ENCODE measurements at regions not wholly inside any gene's neighbourhood (a gene's known extent, or its start where the extent isn't known, plus 50 kb on each side); places are given as distances from the start of the nearest gene placed in this dataset.

GRCh38 chr5:153153086-153153485, 337.4 kb upstream of the GRIA1 start:
- DNase-seq (ENCODE audit: low read depth in 2 of 2) = peak; percentile 15 to 52
- no peak for TF ChIP-seq CTCF (IDR thresholded peaks at IDR 0.05; ENCODE audit: low read depth, low read length)
- no peak overlapping the region for H3K4me3 ChIP-seq (replicated peaks in 1 of 2; ENCODE audit: low read depth in 2 of 2, low read length in 2 of 2)

- DNase-seq (ENCODE audit: low read depth in 2 of 2) = peak in 1 of 2 donors; percentile 35
- no peak for TF ChIP-seq CTCF (IDR thresholded peaks at IDR 0.05; ENCODE audit: low read depth, low read length)
- no peak overlapping the region for H3K4me3 ChIP-seq (replicated peaks in 1 of 2; ENCODE audit: low read depth in 2 of 2, low read length in 2 of 2)
These were observed 333.3 kb upstream of the GRIA1 start for GRCh38 chr5:153157156-153157555.

- peak in 1 of 2 donors; percentile 22 for DNase-seq (ENCODE audit: low read depth in 2 of 2)
- no peak for TF ChIP-seq CTCF (IDR thresholded peaks at IDR 0.05; ENCODE audit: low read depth, low read length)
- no peak overlapping the region for H3K4me3 ChIP-seq (replicated peaks in 1 of 2; ENCODE audit: low read depth in 2 of 2, low read length in 2 of 2)
These were observed 331.9 kb upstream of the GRIA1 start for GRCh38 chr5:153158608-153159007.

GRCh38 chr5:153159616-153160015, 330.9 kb upstream of the GRIA1 start:
- TF ChIP-seq CTCF (IDR thresholded peaks at IDR 0.05; ENCODE audit: low read depth, low read length) = no peak
- peak; percentile 27 to 85 for DNase-seq (ENCODE audit: low read depth in 2 of 2)

GRCh38 chr5:153168241-153168640, 322.2 kb upstream of the GRIA1 start:
- no peak overlapping the region for H3K4me3 ChIP-seq (replicated peaks in 1 of 2; ENCODE audit: low read depth in 2 of 2, low read length in 2 of 2)
- TF ChIP-seq CTCF (IDR thresholded peaks at IDR 0.05; ENCODE audit: low read depth, low read length) = no peak

More at GRCh38 chr5:153159616-153160015, 330.9 kb upstream of the GRIA1 start:
- H3K4me3 ChIP-seq (replicated peaks in 1 of 2; ENCODE audit: low read depth in 2 of 2, low read length in 2 of 2) = no peak overlapping the region

GRCh38 chr5:153187503-153187902, 303.0 kb upstream of the GRIA1 start:
- H3K4me3 ChIP-seq (replicated peaks in 1 of 2; ENCODE audit: low read depth in 2 of 2, low read length in 2 of 2) = no peak overlapping the region
- TF ChIP-seq CTCF (IDR thresholded peaks at IDR 0.05; ENCODE audit: low read depth, low read length) = no peak
- no peak for DNase-seq (ENCODE audit: low read depth in 2 of 2)

More at GRCh38 chr5:153168241-153168640, 322.2 kb upstream of the GRIA1 start:
- DNase-seq (ENCODE audit: low read depth in 2 of 2) = peak in 1 of 2 donors; percentile 11

GRCh38 chr5:153206361-153206760, 284.1 kb upstream of the GRIA1 start:
- no peak for TF ChIP-seq CTCF (IDR thresholded peaks at IDR 0.05; ENCODE audit: low read depth, low read length)
- DNase-seq (ENCODE audit: low read depth in 2 of 2) = no peak
- H3K4me3 ChIP-seq (replicated peaks in 1 of 2; ENCODE audit: low read depth in 2 of 2, low read length in 2 of 2) = no peak overlapping the region
